ENCODE measurements at regions not wholly inside any gene's neighbourhood (a gene's known extent, or its start where the extent isn't known, plus 50 kb on each side); places are given as distances from the start of the nearest gene placed in this dataset.

DNA sequence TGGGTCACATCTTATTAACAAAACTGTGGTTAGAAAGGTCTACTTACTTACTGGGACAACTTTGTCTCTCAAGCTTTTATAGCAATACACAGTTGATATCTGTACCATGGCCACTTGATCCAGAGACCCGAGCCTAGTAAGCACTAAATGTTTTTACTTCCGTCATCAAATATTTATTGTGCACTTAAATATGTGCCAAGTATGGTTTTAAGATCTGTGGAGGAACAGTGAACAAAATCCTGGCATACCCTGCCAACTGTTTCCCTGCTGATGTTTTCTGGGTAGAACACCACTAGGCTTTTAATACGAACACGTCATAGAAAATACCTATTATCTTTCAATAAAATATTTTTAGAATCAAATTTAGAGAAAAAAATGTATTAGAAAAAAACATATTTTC is 574.8 kb downstream of the HACE1 start:
- ATAC-seq (no peak), DNase-seq (no peak)
- TF ChIP-seq, protein P1, sequence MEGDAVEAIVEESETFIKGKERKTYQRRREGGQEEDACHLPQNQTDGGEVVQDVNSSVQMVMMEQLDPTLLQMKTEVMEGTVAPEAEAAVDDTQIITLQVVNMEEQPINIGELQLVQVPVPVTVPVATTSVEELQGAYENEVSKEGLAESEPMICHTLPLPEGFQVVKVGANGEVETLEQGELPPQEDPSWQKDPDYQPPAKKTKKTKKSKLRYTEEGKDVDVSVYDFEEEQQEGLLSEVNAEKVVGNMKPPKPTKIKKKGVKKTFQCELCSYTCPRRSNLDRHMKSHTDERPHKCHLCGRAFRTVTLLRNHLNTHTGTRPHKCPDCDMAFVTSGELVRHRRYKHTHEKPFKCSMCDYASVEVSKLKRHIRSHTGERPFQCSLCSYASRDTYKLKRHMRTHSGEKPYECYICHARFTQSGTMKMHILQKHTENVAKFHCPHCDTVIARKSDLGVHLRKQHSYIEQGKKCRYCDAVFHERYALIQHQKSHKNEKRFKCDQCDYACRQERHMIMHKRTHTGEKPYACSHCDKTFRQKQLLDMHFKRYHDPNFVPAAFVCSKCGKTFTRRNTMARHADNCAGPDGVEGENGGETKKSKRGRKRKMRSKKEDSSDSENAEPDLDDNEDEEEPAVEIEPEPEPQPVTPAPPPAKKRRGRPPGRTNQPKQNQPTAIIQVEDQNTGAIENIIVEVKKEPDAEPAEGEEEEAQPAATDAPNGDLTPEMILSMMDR (IDR thresholded peaks at IDR 0.05), result no peak
- Mint-ChIP-seq H3K27me3 (no peaks in the 10 kb centered on the region), H3K4me1 (ENCODE audit: low read depth) (no peaks in the 10 kb centered on the region), H3K27ac (no peak overlapping the region), H3K4me3 (no peak overlapping the region), H3K9me3 (no peaks in the 10 kb centered on the region), H3K36me3 (ENCODE audit: low read depth) (no peaks in the 10 kb centered on the region)
- POLR2A ChIA-PET, result no interaction called here
- CTCF ChIA-PET, result no interaction called here
- intact Hi-C loops (cut with micrococcal nuclease), result no loop called here

DNA sequence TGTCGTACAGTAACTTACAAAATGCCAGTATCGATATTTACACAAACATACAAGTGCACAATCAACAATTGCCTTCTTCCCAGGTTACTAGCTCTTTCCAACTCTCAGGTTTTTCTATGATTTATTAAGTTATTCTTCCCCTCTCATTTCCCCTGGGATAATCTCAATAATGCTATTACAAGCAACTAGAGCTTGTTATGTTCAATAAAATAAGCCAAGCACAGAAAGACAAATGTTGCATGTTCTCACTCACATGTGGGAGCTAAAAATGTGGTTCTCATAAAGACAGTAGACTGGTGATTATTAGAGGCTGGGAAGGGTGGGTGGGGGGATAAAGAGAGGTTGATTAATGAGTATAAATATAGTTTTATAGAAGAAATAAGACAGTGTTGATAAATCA is 577.1 kb downstream of the HACE1 start:
- intact Hi-C loops (cut with micrococcal nuclease), result no loop called here
- Mint-ChIP-seq H3K9me3 (no peaks in the 10 kb centered on the region), H3K36me3 (ENCODE audit: low read depth) (no peaks in the 10 kb centered on the region), H3K27ac (no peak overlapping the region), H3K4me1 (ENCODE audit: low read depth) (no peaks in the 10 kb centered on the region), H3K4me3 (no peak overlapping the region), H3K27me3 (no peaks in the 10 kb centered on the region)
- CTCF ChIA-PET, result no interaction called here
- DNase-seq, result no peak
- POLR2A ChIA-PET, result no interaction called here
- TF ChIP-seq, protein P1 (IDR thresholded peaks at IDR 0.05), result no peak
- ATAC-seq, result no peak

DNA sequence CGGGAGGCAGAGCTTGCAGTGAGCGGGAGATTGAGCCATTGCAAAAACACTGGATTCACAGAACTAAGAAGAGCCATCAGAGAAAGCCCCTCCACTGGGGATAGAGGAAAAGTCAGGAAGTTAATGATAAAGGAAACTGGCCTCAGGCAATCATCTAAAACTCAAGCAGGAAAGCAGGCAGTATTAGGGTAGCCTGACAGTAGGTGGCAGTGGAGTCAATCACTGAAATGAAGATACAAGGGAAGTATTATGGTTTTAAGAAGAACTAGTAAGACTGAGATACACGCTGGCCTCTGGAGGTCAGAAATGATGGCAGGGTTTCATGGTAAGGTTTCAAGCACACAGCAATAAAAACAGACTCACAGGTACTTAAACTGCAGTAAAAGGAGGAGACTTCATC is 578.3 kb downstream of the HACE1 start:
- POLR2A ChIA-PET, result no interaction called here
- Mint-ChIP-seq H3K36me3 (ENCODE audit: low read depth) (no peaks in the 10 kb centered on the region), H3K27me3 (no peaks in the 10 kb centered on the region), H3K4me3 (no peak overlapping the region), H3K27ac (no peak overlapping the region), H3K9me3 (peaks cover 3% of the 10 kb centered on the region), H3K4me1 (ENCODE audit: low read depth) (no peaks in the 10 kb centered on the region)
- DNase-seq (no peak), ATAC-seq (no peak)
- TF ChIP-seq, protein P1 (IDR thresholded peaks at IDR 0.05), result no peak
- CTCF ChIA-PET, result no interaction called here
- intact Hi-C loops (cut with micrococcal nuclease), result no loop called here

DNA sequence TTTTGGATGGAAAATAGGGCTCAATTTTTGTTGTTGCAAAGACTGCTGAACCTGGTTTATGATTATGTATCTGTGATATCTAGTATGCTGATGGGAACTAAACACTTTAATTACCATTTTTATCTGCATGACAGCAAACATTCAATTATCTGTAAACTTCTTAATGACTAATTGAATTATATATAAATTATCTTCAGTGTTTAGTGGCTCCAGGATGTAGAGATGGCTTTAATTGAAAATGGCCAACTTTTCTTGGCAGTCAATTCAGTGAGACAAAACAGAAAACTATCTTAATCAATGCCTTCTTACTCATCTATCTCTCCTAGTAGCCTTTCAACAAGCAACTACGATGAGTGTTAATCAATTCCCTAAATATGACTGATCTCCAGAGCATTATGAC is 591.3 kb downstream of the HACE1 start:
- intact Hi-C loops (cut with micrococcal nuclease), result no loop called here
- TF ChIP-seq, protein P1 (IDR thresholded peaks at IDR 0.05), result no peak
- H3K36me3 Mint-ChIP-seq (ENCODE audit: low read depth), result no peaks in the 10 kb centered on the region
- H3K4me1 Mint-ChIP-seq (ENCODE audit: low read depth), result no peaks in the 10 kb centered on the region
- no peaks in the 10 kb centered on the region for H3K9me3 Mint-ChIP-seq
- ChIA-PET POLR2A (no interaction called here), CTCF (no interaction called here)
- no peak overlapping the region for H3K27ac Mint-ChIP-seq
- no peaks in the 10 kb centered on the region for H3K27me3 Mint-ChIP-seq
- H3K4me3 Mint-ChIP-seq, result no peak overlapping the region
- ATAC-seq, result no peak
- DNase-seq, result no peak

DNA sequence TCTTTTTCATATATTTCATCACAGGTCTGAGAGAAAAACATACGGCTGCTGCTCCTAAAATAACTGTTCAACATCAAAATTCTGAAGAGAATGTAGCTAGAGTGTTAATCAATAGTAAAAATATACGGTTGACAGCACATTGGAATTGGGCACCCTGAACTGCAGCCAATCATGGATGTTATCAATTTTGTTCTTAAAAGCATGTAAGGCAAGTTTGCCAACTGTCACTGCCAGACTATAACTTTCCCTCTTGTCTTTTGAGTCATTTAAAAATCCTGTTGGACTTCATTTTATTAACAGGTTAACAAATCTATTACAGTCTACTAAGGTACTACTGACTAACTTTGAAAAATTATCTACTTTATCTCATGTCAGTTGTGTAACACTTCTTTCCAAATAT is 592.8 kb downstream of the HACE1 start:
- no peak overlapping the region for H3K27ac Mint-ChIP-seq
- intact Hi-C loops (cut with micrococcal nuclease), result no loop called here
- H3K36me3 Mint-ChIP-seq (ENCODE audit: low read depth), result no peaks in the 10 kb centered on the region
- DNase-seq (no peak), ATAC-seq (no peak)
- ChIA-PET CTCF (no interaction called here), POLR2A (no interaction called here)
- H3K4me1 Mint-ChIP-seq (ENCODE audit: low read depth), result no peaks in the 10 kb centered on the region
- TF ChIP-seq, protein P1 (IDR thresholded peaks at IDR 0.05), result no peak
- H3K27me3 Mint-ChIP-seq, result no peaks in the 10 kb centered on the region
- no peaks in the 10 kb centered on the region for H3K9me3 Mint-ChIP-seq
- H3K4me3 Mint-ChIP-seq, result no peak overlapping the region

Data from activated CD8-positive, alpha-beta T cell treated with anti-CD3 and anti-CD28 coated beads for 36 hours (primary cell).